HCT116 (cell line): ENCODE measurements at regions not wholly inside any gene's neighbourhood (a gene's known extent, or its start where the extent isn't known, plus 50 kb on each side); places are given as distances from the start of the nearest gene placed in this dataset.

Experiments
- ATAC-seq: fragments of 200-7000 bp; cut with Tn5 transposase; 2 replicates; pipeline ENCODE4 v1.9.1; 2020; ENCODE audit warnings: mild to moderate bottlenecking, moderate library complexity
- BruUV-seq: library from RNA; stranded (reverse); fragments of 400-500 nt; replicated peaks from 2 replicates; lab custom pipeline; 2021; lab: Mats Ljungman, UMichigan
- CTCF ChIA-PET: fragments of 300-600 bp; sonication (Branson Sonifier 250); formaldehyde crosslinking; loops from one replicate; lab custom pipeline; 2021; ENCODE audit warnings: antibody characterized with exemption; lab: Charles Lee
- POLR2A ChIA-PET: fragments of 300-600, 350-600 bp; sonication (Branson Sonifier 250); formaldehyde crosslinking; loops from one replicate; lab custom pipeline; 2021; ENCODE audit warnings: antibody characterized with exemption; lab: Charles Lee
- RAD21 ChIA-PET, 2 experiments: fragments of 300-600 bp; sonication (Branson Sonifier 250); formaldehyde crosslinking; loops; one replicate each; lab custom pipeline; 2023; ENCODE audit warnings: low total read pairs in 2 of 2; ENCODE audit not compliant: uncharacterized antibody in 2 of 2, unreplicated experiment in 2 of 2, low non-redundant PET in 1 of 2; lab: Charles Lee
- DNase-seq: peaks from one replicate; pipeline ENCODE4 v3.0.0-alpha.2; 2010; ENCODE audit warnings: low read depth, low spot score
- H2AFZ ChIP-seq: fragments of 200-600 bp; shearing (Covaris generic), sonication (generic); 2 replicates; pipeline ENCODE4 v1.6.1; 2017; ENCODE audit warnings: low read depth, mixed run types, mixed read lengths, antibody characterized with exemption, low read length; ENCODE audit not compliant: poor library complexity, severe bottlenecking
- H3K27ac ChIP-seq: 2 replicates; pipeline ENCODE4 v1.5.1; 2012; ENCODE audit warnings: low read depth, low read length
- H3K27me3 ChIP-seq: fragments of 200-600 bp; sonication (generic); 2 replicates; pipeline ENCODE4 v1.6.1; 2016; ENCODE audit warnings: mixed run types, low read length, mixed read lengths; ENCODE audit not compliant: insufficient read depth
- H3K36me3 ChIP-seq, 2 experiments: fragments of 200-500 bp in 1 of 2; fragments of 200-600 bp in 1 of 2; sonication (Bioruptor generic) in 1 of 2; sonication (generic) in 1 of 2; 2 replicates each; pipeline versions ENCODE4 v1.5.1 to v1.6.1; 2014 to 2016; ENCODE audit warnings: low read length in 2 of 2, inconsistent platforms in 1 of 2, mixed read lengths in 1 of 2, mixed run types in 1 of 2; ENCODE audit not compliant: insufficient read depth in 2 of 2, control insufficient read depth in 1 of 2
- H3K4me1 ChIP-seq, 2 experiments: fragments of 200-600 bp in 1 of 2; sonication (generic) in 1 of 2; 2 replicates each; pipeline versions ENCODE4 v1.5.1 to v1.6.1; 2012 to 2017; ENCODE audit warnings: low read length in 2 of 2, inconsistent platforms in 1 of 2, mild to moderate bottlenecking in 1 of 2, mixed read lengths in 1 of 2, mixed run types in 1 of 2, moderate library complexity in 1 of 2; ENCODE audit not compliant: insufficient read depth in 2 of 2, control insufficient read depth in 1 of 2
- H3K4me2 ChIP-seq: fragments of 200-600 bp; sonication (generic); 2 replicates; pipeline ENCODE4 v1.6.1; 2017; ENCODE audit warnings: mixed run types, low read length, mixed read lengths
- H3K4me3 ChIP-seq, 2 experiments: fragments of 200-600 bp in 1 of 2; sonication (generic) in 1 of 2; replicated peaks in 1 of 2; 2 replicates each; pipeline ENCODE4 v1.5.1; 2011 to 2016; ENCODE audit warnings: low read length in 2 of 2, control low read depth in 1 of 2, low read depth in 1 of 2, mild to moderate bottlenecking in 1 of 2, mixed read lengths in 1 of 2, mixed run types in 1 of 2
- H3K79me2 ChIP-seq: fragments of 200-600 bp; sonication (generic); 2 replicates; pipeline ENCODE4 v1.6.1; 2017; ENCODE audit warnings: mild to moderate bottlenecking, mixed run types, low read length, moderate library complexity, mixed read lengths; ENCODE audit not compliant: insufficient read depth
- H3K9ac ChIP-seq: fragments of 200-600 bp; sonication (generic); 2 replicates; pipeline ENCODE4 v1.6.1; 2016; ENCODE audit warnings: low read length, mixed read lengths
- H3K9me2 ChIP-seq: fragments of 200-600 bp; sonication (generic), shearing (Covaris generic); 2 replicates; pipeline ENCODE4 v1.6.1; 2017; ENCODE audit warnings: mixed run types, mild to moderate bottlenecking, moderate library complexity; ENCODE audit not compliant: insufficient read depth
- H3K9me3 ChIP-seq, 2 experiments: fragments of 200-500 bp in 1 of 2; fragments of 200-600 bp in 1 of 2; sonication (Bioruptor generic) in 1 of 2; sonication (generic) in 1 of 2; 2 replicates each; pipeline ENCODE4 v1.6.1; 2014 to 2017; ENCODE audit warnings: low read length in 2 of 2, mixed read lengths in 2 of 2, inconsistent platforms in 1 of 2, low read depth in 1 of 2, mild to moderate bottlenecking in 1 of 2, mixed run types in 1 of 2, moderate library complexity in 1 of 2; ENCODE audit not compliant: control insufficient read depth in 1 of 2, insufficient read depth in 1 of 2
- H4K20me1 ChIP-seq: fragments of 200-600 bp; sonication (generic), shearing (Covaris generic); 2 replicates; pipeline ENCODE4 v1.6.1; 2017; ENCODE audit warnings: mixed run types, mild to moderate bottlenecking, moderate library complexity; ENCODE audit not compliant: insufficient read depth
- CBX3 ChIP-seq: IDR thresholded peaks from 2 replicates; pipeline ENCODE4 v1.6.1; 2012; ENCODE audit warnings: low read depth
- JUND ChIP-seq: IDR thresholded peaks from 2 replicates; pipeline ENCODE4 v1.6.1; 2012
- RAD21 ChIP-seq: IDR thresholded peaks from 2 replicates; pipeline ENCODE4 v1.6.1; 2012; ENCODE audit warnings: low read depth, mild to moderate bottlenecking
- SP1 ChIP-seq: IDR thresholded peaks from 2 replicates; pipeline ENCODE4 v1.6.1; 2012; ENCODE audit warnings: low read depth
- TCF7L2 ChIP-seq: IDR thresholded peaks from 2 replicates; pipeline ENCODE4 v1.7.0; 2011; ENCODE audit warnings: borderline replicate concordance, inconsistent platforms; ENCODE audit not compliant: insufficient read depth, insufficient read length; ENCODE audit errors: extremely low read depth
- YY1 ChIP-seq: IDR thresholded peaks from 2 replicates; pipeline ENCODE4 v1.6.1; 2011; ENCODE audit warnings: low read length, low read depth, moderate library complexity, mild to moderate bottlenecking; ENCODE audit not compliant: insufficient replicate concordance; ENCODE audit errors: extremely low read depth
- intact Hi-C: fragments of 100-400 bp; cut with micrococcal nuclease; formaldehyde crosslinking; loops from 2 replicates; pipeline ENCODE4 v1.10.0; 2022
- TF ChIP-seq, protein P1 (sequence below): IDR thresholded peaks from 2 replicates; pipeline ENCODE4 v1.6.1; 2011; ENCODE audit warnings: mild to moderate bottlenecking, low read length, moderate library complexity; ENCODE audit not compliant: insufficient replicate concordance; ENCODE audit errors: extremely low read depth
- TF ChIP-seq, protein P2 (sequence below): IDR thresholded peaks from 2 replicates; pipeline ENCODE4 v1.6.1; 2012
- TF ChIP-seq, protein P3 (sequence below): IDR thresholded peaks from 2 replicates; pipeline ENCODE4 v1.6.1; 2012; ENCODE audit warnings: low read depth

DNA sequence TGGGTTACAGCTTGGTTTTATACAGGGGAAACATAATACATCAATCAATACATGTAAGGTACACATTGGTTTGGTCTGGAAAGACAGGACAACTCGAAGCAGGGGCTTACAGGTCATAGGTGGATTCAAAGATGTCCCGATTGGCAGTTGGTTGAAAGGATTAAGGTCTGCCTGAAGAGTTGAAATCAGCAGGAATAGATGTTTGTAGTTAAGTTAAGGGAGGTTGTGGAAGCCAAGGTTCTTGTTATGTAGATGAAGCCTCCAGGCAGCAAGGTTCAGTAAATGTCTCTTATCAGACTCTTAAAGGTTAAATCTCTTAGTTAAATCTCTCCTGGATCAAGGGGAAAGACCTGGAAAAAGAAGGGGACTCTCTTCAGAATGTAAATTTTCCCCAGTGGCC lies 58.4 kb upstream of the MINAR1 start:
- H3K79me2 ChIP-seq, result no peaks in the 10 kb centered on the region
- ChIA-PET POLR2A (no interaction called here), RAD21 (no interaction called here), CTCF (no interaction called here)
- intact Hi-C loops, result no loop called here
- H3K36me3 ChIP-seq, result no peaks in the 10 kb centered on the region
- H3K27ac ChIP-seq, result no peak overlapping the region
- ATAC-seq (no peak), DNase-seq (no peak)
- no peaks in the 10 kb centered on the region for H3K9me3 ChIP-seq
- no peaks in the 10 kb centered on the region for H4K20me1 ChIP-seq
- no peak overlapping the region for H3K9ac ChIP-seq
- H3K27me3 ChIP-seq, result no peaks in the 10 kb centered on the region
- H3K4me2 ChIP-seq, result no peak overlapping the region
- H3K4me3 ChIP-seq, result no peak overlapping the region
- BruUV-seq, result no TSS peak
- H3K4me1 ChIP-seq, result no peaks in the 10 kb centered on the region
- H3K9me2 ChIP-seq, result no peaks in the 10 kb centered on the region
- TF ChIP-seq YY1 (no peak), CBX3 (no peak), TCF7L2 (no peak), SP1 (no peak), JUND (no peak), RAD21 (no peak)
- TF ChIP-seq, protein P1, sequence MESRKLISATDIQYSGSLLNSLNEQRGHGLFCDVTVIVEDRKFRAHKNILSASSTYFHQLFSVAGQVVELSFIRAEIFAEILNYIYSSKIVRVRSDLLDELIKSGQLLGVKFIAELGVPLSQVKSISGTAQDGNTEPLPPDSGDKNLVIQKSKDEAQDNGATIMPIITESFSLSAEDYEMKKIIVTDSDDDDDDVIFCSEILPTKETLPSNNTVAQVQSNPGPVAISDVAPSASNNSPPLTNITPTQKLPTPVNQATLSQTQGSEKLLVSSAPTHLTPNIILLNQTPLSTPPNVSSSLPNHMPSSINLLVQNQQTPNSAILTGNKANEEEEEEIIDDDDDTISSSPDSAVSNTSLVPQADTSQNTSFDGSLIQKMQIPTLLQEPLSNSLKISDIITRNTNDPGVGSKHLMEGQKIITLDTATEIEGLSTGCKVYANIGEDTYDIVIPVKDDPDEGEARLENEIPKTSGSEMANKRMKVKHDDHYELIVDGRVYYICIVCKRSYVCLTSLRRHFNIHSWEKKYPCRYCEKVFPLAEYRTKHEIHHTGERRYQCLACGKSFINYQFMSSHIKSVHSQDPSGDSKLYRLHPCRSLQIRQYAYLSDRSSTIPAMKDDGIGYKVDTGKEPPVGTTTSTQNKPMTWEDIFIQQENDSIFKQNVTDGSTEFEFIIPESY, result no peak
- TF ChIP-seq, protein P2, sequence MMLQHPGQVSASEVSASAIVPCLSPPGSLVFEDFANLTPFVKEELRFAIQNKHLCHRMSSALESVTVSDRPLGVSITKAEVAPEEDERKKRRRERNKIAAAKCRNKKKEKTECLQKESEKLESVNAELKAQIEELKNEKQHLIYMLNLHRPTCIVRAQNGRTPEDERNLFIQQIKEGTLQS, result no peak
- TF ChIP-seq, protein P3, sequence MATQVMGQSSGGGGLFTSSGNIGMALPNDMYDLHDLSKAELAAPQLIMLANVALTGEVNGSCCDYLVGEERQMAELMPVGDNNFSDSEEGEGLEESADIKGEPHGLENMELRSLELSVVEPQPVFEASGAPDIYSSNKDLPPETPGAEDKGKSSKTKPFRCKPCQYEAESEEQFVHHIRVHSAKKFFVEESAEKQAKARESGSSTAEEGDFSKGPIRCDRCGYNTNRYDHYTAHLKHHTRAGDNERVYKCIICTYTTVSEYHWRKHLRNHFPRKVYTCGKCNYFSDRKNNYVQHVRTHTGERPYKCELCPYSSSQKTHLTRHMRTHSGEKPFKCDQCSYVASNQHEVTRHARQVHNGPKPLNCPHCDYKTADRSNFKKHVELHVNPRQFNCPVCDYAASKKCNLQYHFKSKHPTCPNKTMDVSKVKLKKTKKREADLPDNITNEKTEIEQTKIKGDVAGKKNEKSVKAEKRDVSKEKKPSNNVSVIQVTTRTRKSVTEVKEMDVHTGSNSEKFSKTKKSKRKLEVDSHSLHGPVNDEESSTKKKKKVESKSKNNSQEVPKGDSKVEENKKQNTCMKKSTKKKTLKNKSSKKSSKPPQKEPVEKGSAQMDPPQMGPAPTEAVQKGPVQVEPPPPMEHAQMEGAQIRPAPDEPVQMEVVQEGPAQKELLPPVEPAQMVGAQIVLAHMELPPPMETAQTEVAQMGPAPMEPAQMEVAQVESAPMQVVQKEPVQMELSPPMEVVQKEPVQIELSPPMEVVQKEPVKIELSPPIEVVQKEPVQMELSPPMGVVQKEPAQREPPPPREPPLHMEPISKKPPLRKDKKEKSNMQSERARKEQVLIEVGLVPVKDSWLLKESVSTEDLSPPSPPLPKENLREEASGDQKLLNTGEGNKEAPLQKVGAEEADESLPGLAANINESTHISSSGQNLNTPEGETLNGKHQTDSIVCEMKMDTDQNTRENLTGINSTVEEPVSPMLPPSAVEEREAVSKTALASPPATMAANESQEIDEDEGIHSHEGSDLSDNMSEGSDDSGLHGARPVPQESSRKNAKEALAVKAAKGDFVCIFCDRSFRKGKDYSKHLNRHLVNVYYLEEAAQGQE, result no peak
- no peak overlapping the region for H2AFZ ChIP-seq
